ENCODE measurements at regions not wholly inside any gene's neighbourhood (a gene's known extent, or its start where the extent isn't known, plus 50 kb on each side); places are given as distances from the start of the nearest gene placed in this dataset.

DNA sequence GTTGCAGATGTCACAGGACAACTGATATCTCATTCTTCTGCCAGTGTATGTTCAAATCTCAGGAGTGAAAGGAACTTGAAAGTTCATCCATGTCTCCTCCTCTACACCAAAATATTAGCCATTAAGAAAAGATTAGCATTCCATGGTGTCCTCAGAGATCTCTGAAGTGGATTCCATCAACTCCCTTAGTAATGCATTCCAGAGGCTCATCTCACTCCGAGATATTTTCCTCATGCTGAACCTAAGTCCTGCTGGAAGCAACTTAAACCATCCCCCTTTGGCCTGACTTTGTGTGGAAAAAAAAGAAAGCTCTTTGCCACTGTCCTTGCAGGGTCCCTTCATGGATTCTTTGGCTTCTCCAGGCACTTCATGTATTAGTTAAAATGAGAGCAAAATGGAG is 155.7 kb upstream of the ZNF462 start:
- no peak overlapping the region for H2BK15ac ChIP-seq (ENCODE audit: low read length)
- H3K4ac ChIP-seq (replicated peaks; ENCODE audit: insufficient read length, low read depth, low read length) = no peak overlapping the region
- no peak overlapping the region for H2BK20ac ChIP-seq (ENCODE audit: low read length)
- no peak overlapping the region for H3K23ac ChIP-seq (ENCODE audit: insufficient read length)
- no peak overlapping the region for H3K18ac ChIP-seq (ENCODE audit: extremely low read depth, low read length)
- H3K79me2 ChIP-seq (ENCODE audit: control insufficient read depth in 1 of 2, insufficient read depth in 2 of 2, low read length in 2 of 2) = no peaks in the 10 kb centered on the region
- FAIRE-seq = no peak
- no peak overlapping the region for H3K4me2 ChIP-seq (ENCODE audit: insufficient read depth in 1 of 2, low read depth in 2 of 2, low read length in 2 of 2)
- no peak overlapping the region for H4K91ac ChIP-seq (replicated peaks; ENCODE audit: insufficient read length, low read length)
- 85% methylated on average over 1 of the region's 1 CpG; no CpG with 5 or more reads in 1 of the 2 experiments for WGBS, 2 experiments (ENCODE audit: extremely low coverage in 1 of 2, insufficient coverage in 1 of 2, insufficient read length in 1 of 2, insufficient replicate concordance in 2 of 2, low coverage in 1 of 2, low lambda C conversion rate in 2 of 2, missing lambda C conversion rate in 1 of 2)
- H4K5ac ChIP-seq (ENCODE audit: insufficient read length, low read depth, low read length) = no peak overlapping the region
- no peaks in the 10 kb centered on the region for H3K27me3 ChIP-seq (replicated peaks in 1 of 4; ENCODE audit: control insufficient read depth in 3 of 4, extremely low read depth in 1 of 4, insufficient read depth in 3 of 4, low read length in 3 of 4)
- H3K79me1 ChIP-seq (ENCODE audit: low read depth, low read length) = no peaks in the 10 kb centered on the region
- ChIA-PET CTCF (ENCODE audit: partially characterized antibody) (no interaction called here), POLR2A (ENCODE audit: partially characterized antibody) (no interaction called here)
- H2AK5ac ChIP-seq (ENCODE audit: low read depth, low read length) = no peak overlapping the region
- H3K56ac ChIP-seq (replicated peaks; ENCODE audit: insufficient read length, low read depth, low read length) = no peak overlapping the region
- no peak overlapping the region for H2BK5ac ChIP-seq (ENCODE audit: low read depth, low read length)
- DNase-seq (ENCODE audit: low read depth in 1 of 2, low spot score in 2 of 2) = no peak
- no peaks in the 10 kb centered on the region for H3K9me3 ChIP-seq (ENCODE audit: insufficient read depth in 2 of 2, low read depth in 1 of 2, low read length in 1 of 2)
- no peak overlapping the region for H2AFZ ChIP-seq (ENCODE audit: low read length)
- H4K8ac ChIP-seq (ENCODE audit: extremely low read depth, insufficient read depth, low read length) = no peak overlapping the region
- TF ChIP-seq TBP (IDR thresholded peaks at IDR 0.05; ENCODE audit: low read depth, low read length) (no peak), SP1 (IDR thresholded peaks at IDR 0.05; ENCODE audit: low read depth, low read length) (no peak), BCL11A (IDR thresholded peaks at IDR 0.05; ENCODE audit: low read depth in 2 of 2, low read length in 2 of 2) (no peak), TCF12 (IDR thresholded peaks at IDR 0.05; ENCODE audit: low read depth, low read length) (no peak), NRF1 (IDR thresholded peaks at IDR 0.05; ENCODE audit: low read depth, low read length) (no peak), CEBPB (IDR thresholded peaks at IDR 0.05; ENCODE audit: low read depth, low read length) (no peak)
- TF ChIP-seq, protein P1, sequence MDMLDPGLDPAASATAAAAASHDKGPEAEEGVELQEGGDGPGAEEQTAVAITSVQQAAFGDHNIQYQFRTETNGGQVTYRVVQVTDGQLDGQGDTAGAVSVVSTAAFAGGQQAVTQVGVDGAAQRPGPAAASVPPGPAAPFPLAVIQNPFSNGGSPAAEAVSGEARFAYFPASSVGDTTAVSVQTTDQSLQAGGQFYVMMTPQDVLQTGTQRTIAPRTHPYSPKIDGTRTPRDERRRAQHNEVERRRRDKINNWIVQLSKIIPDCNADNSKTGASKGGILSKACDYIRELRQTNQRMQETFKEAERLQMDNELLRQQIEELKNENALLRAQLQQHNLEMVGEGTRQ (IDR thresholded peaks at IDR 0.05; ENCODE audit: low read length) = no peak
- no peak overlapping the region for H3K14ac ChIP-seq (ENCODE audit: insufficient read length)
- no peak overlapping the region for H2BK12ac ChIP-seq (ENCODE audit: low read depth, low read length)
- no peak overlapping the region for H3K9ac ChIP-seq (replicated peaks in 1 of 4; ENCODE audit: extremely low read depth in 1 of 4, low read depth in 3 of 4, low read length in 3 of 4)
- H2BK120ac ChIP-seq (replicated peaks; ENCODE audit: low read depth, low read length) = no peak overlapping the region
- H3K4me3 ChIP-seq (ENCODE audit: extremely low read depth in 1 of 4, insufficient read depth in 2 of 4, low read depth in 3 of 4, low read length in 4 of 4) = no peak overlapping the region
- H3K36me3 ChIP-seq (ENCODE audit: control insufficient read depth in 2 of 4, insufficient read depth in 4 of 4, low read length in 3 of 4) = no peaks in the 10 kb centered on the region
- no peak overlapping the region for H3K27ac ChIP-seq (ENCODE audit: low read depth, low read length)
- H4K20me1 ChIP-seq (replicated peaks in 1 of 2; ENCODE audit: control insufficient read depth in 1 of 2, insufficient read depth in 2 of 2, low read length in 2 of 2) = no peaks in the 10 kb centered on the region
- H3K4me1 ChIP-seq (replicated peaks in 1 of 4; ENCODE audit: control insufficient read depth in 3 of 4, insufficient read depth in 4 of 4, low read length in 3 of 4) = no peaks in the 10 kb centered on the region
- no peaks in the 10 kb centered on the region for H3K23me2 ChIP-seq (ENCODE audit: low read depth, low read length)

Data from H1 (cell line).